ENCODE measurements at regions not wholly inside any gene's neighbourhood (a gene's known extent, or its start where the extent isn't known, plus 50 kb on each side); places are given as distances from the start of the nearest gene placed in this dataset.

GRCh38 chr14:97315790-97316189 is 518.6 kb downstream of the VRK1 start:
- ChIA-PET POLR2A (no interaction called here), CTCF (no interaction called here)
- DNase-seq (ENCODE audit: low read depth, low spot score) = no peak
- H2AFZ ChIP-seq (ENCODE audit: low read depth, low read length) = no peak overlapping the region
- H3K4me2 ChIP-seq (ENCODE audit: insufficient read depth, low read length) = no peak overlapping the region
- H3K9ac ChIP-seq (replicated peaks; ENCODE audit: extremely low read depth, insufficient read depth, low read length) = no peak overlapping the region
- H4K20me1 ChIP-seq (replicated peaks; ENCODE audit: control insufficient read depth, extremely low read depth, insufficient read depth, low read length) = no peaks in the 10 kb centered on the region
- no peaks in the 10 kb centered on the region for H3K27me3 ChIP-seq (ENCODE audit: control insufficient read depth in 2 of 2, insufficient read depth in 2 of 2, low read length in 2 of 2)
- FAIRE-seq = no peak
- no peak for TF ChIP-seq POLR2A (IDR thresholded peaks at IDR 0.05; ENCODE audit: low read depth, low read length)
- no peak for TF ChIP-seq GATA2 (IDR thresholded peaks at IDR 0.05; ENCODE audit: insufficient read depth, insufficient read length, low read depth, low read length)
- TF ChIP-seq CTCF (IDR thresholded peaks at IDR 0.05; ENCODE audit: extremely low read depth in 1 of 2, insufficient read depth in 1 of 2, low read depth in 1 of 2, low read length in 2 of 2) = no peak
- TF ChIP-seq FOS (IDR thresholded peaks at IDR 0.05; ENCODE audit: borderline replicate concordance, insufficient read depth, low read length) = no peak
- no TSS peak for BruUV-seq (replicated peaks)
- H3K9me1 ChIP-seq (replicated peaks; ENCODE audit: control insufficient read depth, extremely low read depth, insufficient read depth, low read length) = no peaks in the 10 kb centered on the region
- intact Hi-C loops (cut with micrococcal nuclease) (no loop called here), dilution Hi-C loops (cut with MboI; ENCODE audit: extremely low pct_ligation_motif_present, low sequenced_read_pairs) (no loop called here)
- H3K79me2 ChIP-seq (ENCODE audit: control insufficient read depth, insufficient read depth, low read length) = no peaks in the 10 kb centered on the region
- H3K27ac ChIP-seq (ENCODE audit: insufficient read depth, low read depth, low read length) = no peak overlapping the region
- no peak overlapping the region for H3K4me3 ChIP-seq (replicated peaks in 1 of 3; ENCODE audit: insufficient read depth in 1 of 3, low read depth in 1 of 3, low read length in 3 of 3)
- peaks cover 3% of the 10 kb centered on the region for H3K9me3 ChIP-seq (replicated peaks; ENCODE audit: control insufficient read depth, insufficient read depth, low read length)
- no peaks in the 10 kb centered on the region for H3K36me3 ChIP-seq (ENCODE audit: control insufficient read depth in 2 of 2, extremely low read depth in 1 of 2, insufficient read depth in 2 of 2, low read length in 2 of 2)
- no peaks in the 10 kb centered on the region for H3K4me1 ChIP-seq (ENCODE audit: control insufficient read depth, extremely low read depth, insufficient read depth, low read length)

- H3K9ac ChIP-seq (replicated peaks; ENCODE audit: extremely low read depth, insufficient read depth, low read length) = no peak overlapping the region
- DNase-seq (ENCODE audit: low read depth, low spot score) (no peak), FAIRE-seq (no peak)
- no TSS peak for BruUV-seq (replicated peaks)
- H3K9me1 ChIP-seq (replicated peaks; ENCODE audit: control insufficient read depth, extremely low read depth, insufficient read depth, low read length) = no peaks in the 10 kb centered on the region
- POLR2A ChIA-PET = no interaction called here
- no peak overlapping the region for H3K4me2 ChIP-seq (ENCODE audit: insufficient read depth, low read length)
- no peaks in the 10 kb centered on the region for H3K27me3 ChIP-seq (ENCODE audit: control insufficient read depth in 2 of 2, insufficient read depth in 2 of 2, low read length in 2 of 2)
- H3K4me1 ChIP-seq (ENCODE audit: control insufficient read depth, extremely low read depth, insufficient read depth, low read length) = no peaks in the 10 kb centered on the region
- no peak overlapping the region for H3K4me3 ChIP-seq (replicated peaks in 1 of 3; ENCODE audit: insufficient read depth in 1 of 3, low read depth in 1 of 3, low read length in 3 of 3)
- TF ChIP-seq JUN (IDR thresholded peaks at IDR 0.05; ENCODE audit: borderline replicate concordance, insufficient read depth, insufficient read length, low read depth) (no peak), MAX (IDR thresholded peaks at IDR 0.05; ENCODE audit: insufficient read depth, insufficient read length) (no peak), MYC (IDR thresholded peaks at IDR 0.05; ENCODE audit: low read depth, low read length) (no peak), CTCF (IDR thresholded peaks at IDR 0.05; ENCODE audit: extremely low read depth in 1 of 2, insufficient read depth in 1 of 2, low read depth in 1 of 2, low read length in 2 of 2) (no peak), GATA2 (IDR thresholded peaks at IDR 0.05; ENCODE audit: insufficient read depth, insufficient read length, low read depth, low read length) (no peak), POLR2AphosphoS5 (IDR thresholded peaks at IDR 0.05; ENCODE audit: insufficient read depth, low read depth, low read length) (no peak), POLR2A (IDR thresholded peaks at IDR 0.05; ENCODE audit: low read depth, low read length) (no peak), FOS (IDR thresholded peaks at IDR 0.05; ENCODE audit: borderline replicate concordance, insufficient read depth, low read length) (no peak), EZH2 (IDR thresholded peaks at IDR 0.05; ENCODE audit: borderline replicate concordance, low read depth, low read length, severe bottlenecking) (no peak)
- CTCF ChIA-PET = no interaction called here
- H3K9me3 ChIP-seq (replicated peaks; ENCODE audit: control insufficient read depth, insufficient read depth, low read length) = peaks cover 6% of the 10 kb centered on the region
- intact Hi-C loops (cut with micrococcal nuclease) (no loop called here), dilution Hi-C loops (cut with MboI; ENCODE audit: extremely low pct_ligation_motif_present, low sequenced_read_pairs) (no loop called here)
- no peak overlapping the region for H2AFZ ChIP-seq (ENCODE audit: low read depth, low read length)
- H4K20me1 ChIP-seq (replicated peaks; ENCODE audit: control insufficient read depth, extremely low read depth, insufficient read depth, low read length) = no peaks in the 10 kb centered on the region
- H3K36me3 ChIP-seq (ENCODE audit: control insufficient read depth in 2 of 2, extremely low read depth in 1 of 2, insufficient read depth in 2 of 2, low read length in 2 of 2) = no peaks in the 10 kb centered on the region
- H3K79me2 ChIP-seq (ENCODE audit: control insufficient read depth, insufficient read depth, low read length) = no peaks in the 10 kb centered on the region
- no peak overlapping the region for H3K27ac ChIP-seq (ENCODE audit: insufficient read depth, low read depth, low read length)
Measured at GRCh38 chr14:97318380-97318779, 521.2 kb downstream of the VRK1 start.
